ENCODE measurements at regions not wholly inside any gene's neighbourhood (a gene's known extent, or its start where the extent isn't known, plus 50 kb on each side); places are given as distances from the start of the nearest gene placed in this dataset.

GRCh38 chr21:22399681-22400514, 1401.7 kb downstream of the NCAM2 start:
- DNase-seq (ENCODE audit: low spot score), result no peak

- DNase-seq (ENCODE audit: low spot score), result no peak
These were observed 1411.4 kb downstream of the NCAM2 start for GRCh38 chr21:22409571-22409970.

GRCh38 chr21:22416555-22416954, 1418.3 kb downstream of the NCAM2 start:
- no peak for DNase-seq (ENCODE audit: low spot score)

DNA sequence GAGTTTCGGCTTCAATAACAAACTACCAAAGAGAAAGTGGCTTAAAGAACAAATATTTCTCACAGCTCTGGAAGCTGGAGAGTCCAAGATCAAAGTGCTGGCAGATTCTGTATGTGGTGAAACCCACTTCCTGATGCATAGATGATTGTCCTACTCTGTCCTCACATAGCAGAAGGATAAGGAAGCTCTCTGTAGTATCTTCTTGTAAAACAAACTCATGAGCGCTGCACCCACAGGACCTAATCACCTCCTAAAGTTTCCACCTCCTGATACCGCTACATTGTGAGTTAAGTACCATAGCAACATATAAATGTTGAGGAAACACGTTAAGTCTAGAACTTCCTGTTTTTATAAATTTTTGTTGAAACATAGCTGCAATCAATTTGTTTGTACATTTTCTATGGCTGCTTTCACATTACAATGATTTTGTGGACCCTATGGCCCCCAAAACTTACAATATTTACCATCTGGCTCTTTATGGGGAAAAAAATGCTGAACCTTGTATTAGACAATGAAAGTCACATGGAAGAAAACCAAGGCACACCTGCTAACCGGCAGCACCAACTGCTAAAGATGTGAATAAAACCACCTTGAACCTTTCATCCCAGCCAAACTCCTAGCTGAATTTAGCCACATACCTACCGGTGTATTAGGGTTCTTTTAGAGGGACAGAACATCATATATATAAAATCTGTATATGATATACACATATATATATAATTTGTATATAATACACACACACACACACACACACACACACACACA, 1423.4 kb downstream of the NCAM2 start:
- peak; percentile 51 for DNase-seq (ENCODE audit: low spot score)

DNA sequence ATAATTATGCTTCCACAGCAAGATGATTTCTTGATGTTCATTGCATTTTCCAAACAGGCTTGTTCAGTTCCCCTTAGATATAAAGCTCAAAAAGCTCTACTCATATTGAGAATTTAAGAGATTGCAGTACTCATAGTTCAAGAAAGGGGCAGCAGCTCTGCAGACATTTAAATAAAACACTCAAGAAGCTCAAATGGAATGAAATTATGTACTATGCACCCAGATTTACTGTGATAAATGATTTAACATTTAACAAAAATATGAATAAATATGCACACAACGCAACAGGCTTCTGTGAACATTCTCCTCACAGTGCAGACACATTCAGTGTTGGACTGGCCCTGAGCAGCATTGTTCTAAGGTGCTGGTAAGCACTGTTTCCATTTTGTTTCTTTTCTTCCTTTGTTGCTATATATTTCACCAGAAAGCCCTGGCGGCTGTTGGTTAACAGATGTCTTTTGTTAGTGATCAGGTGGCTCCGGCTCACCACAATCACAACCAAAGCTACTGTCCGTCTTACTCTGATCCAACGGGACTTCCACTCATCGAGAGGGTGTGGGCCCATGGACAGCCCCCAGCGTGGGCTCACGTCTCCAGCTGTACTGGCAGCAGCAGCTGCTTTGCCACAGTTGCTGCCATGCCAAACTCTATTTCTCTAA, 1440.3 kb downstream of the NCAM2 start:
- peak; percentile 64 for DNase-seq (ENCODE audit: low spot score)

GRCh38 chr21:22444990-22445389, 1446.8 kb downstream of the NCAM2 start:
- no peak for DNase-seq (ENCODE audit: low spot score)

- no peak for DNase-seq (ENCODE audit: low spot score)
These were observed 1452.3 kb downstream of the NCAM2 start for GRCh38 chr21:22450507-22450906.

DNA sequence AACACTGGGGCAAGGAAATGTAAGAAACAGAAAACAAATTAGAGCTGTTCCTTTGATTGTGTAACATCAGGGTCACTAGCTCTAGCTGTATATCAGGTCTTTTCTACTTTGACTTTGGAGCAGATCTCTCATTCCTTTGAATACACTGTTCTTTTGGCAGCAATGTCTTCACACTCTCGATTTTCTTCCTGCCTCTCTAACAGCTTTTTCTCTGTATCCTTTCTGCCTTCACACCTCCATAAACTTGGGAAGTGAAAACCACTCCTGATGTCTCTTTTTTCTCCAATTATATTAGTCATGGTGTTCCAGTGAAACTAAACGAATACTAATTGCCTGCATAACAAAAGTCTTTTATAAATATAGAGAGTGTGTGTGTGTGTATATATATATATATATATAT, 1458.0 kb downstream of the NCAM2 start:
- DNase-seq (ENCODE audit: low spot score), result no peak

DNA sequence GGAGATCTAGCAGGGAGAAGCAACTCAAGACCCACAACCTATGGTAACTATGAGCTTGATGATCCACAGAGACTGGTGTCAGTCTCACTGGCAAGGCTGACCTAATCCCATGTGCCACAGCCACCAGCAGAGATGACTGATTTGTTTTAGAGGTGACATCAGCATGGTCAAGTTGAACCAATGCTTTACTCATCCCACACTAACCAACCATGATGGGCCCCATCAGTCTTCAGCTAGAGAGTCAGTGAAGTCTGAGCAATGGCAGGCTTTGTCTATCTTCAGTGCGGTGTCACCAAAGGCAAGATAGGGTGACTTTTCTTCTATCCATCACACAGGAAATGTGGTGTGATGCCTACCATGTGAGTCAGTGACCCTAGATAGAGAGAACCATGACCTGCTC, 1470.7 kb downstream of the NCAM2 start:
- no peak for DNase-seq (ENCODE audit: low spot score)

- no peak for DNase-seq (ENCODE audit: low spot score)
These were observed 1476.2 kb downstream of the NCAM2 start for GRCh38 chr21:22474403-22474802.

DNA sequence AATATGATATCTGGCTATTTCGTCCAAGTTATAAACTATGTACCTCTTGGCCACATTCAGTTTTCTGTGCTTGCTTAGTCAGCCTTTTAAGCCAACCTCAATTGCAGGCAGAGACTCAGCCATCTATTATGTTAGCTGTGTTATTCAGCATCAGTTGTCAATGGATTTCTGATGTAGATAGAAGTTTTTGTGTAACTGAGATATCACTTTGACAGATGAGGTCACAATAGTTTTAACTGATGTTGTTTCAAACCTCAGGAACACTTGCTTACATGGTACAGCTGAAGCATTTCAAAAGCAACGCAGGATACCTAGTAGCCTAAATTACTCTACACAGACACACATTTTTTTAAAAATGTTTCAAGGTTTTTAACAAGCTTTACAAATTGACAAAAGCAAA, 1478.0 kb downstream of the NCAM2 start:
- no peak for DNase-seq (ENCODE audit: low spot score)

DNA sequence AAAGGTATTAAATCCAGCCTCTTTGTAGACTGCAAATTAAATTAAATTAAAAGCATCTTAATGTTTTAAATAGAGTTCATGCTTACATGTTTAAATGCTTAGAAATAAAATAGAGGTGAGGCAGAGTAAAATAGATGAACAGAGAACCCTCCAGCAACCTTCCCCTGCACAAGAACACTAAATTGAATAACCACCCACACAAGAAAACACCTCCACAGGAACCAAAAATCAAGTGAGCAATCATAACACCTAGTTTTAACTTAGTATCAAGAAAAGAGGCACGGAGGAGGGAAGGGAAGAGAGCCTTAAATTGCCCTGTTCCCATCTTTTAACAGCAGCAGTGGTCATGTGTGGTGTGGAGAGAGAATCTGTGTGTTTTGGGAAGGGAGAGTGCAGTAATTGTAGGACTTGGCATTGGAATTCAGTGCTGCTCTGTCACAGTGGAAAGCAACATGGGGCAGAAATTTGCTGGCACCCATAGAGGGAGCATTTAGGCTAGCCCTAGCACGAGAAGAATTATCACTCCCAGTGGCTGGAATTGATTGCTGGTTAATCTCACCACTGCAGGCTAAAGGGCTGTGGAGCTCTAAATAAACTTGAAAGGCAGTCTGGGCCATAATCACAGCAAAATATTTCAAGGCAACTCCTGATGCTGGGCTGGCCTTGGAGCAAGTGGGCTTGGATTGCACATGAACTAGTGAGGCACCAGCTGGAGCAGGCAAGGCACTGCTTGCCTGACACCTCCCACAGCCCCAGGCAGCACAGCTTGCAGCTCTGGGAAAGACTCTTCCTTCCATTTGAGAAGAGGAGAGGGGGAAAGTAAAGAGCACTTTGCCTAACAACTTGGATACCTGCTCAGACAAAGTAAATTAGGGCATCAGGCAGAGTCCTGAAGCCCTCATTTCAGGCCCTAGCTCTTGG, 1478.8 kb downstream of the NCAM2 start:
- DNase-seq (ENCODE audit: low spot score), result no peak

DNA sequence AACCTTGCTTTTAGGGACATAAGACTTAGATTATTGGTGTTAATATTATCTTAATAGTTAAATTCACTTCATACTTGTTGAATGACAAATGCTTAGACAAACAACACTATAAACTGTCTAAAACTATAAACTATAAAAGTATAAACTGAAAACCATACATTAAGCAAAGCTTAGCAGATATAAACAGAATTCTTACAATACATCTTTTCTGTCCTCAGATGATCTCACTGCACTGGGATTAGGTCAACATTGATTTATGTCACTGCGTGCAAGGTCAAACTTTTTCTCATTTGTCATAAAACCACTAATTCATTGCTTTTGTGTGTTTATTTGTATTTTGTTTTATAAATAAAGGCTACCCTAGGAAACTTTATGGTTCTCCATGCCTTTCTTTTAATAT, 1491.8 kb downstream of the NCAM2 start:
- DNase-seq (ENCODE audit: low spot score), result no peak

DNA sequence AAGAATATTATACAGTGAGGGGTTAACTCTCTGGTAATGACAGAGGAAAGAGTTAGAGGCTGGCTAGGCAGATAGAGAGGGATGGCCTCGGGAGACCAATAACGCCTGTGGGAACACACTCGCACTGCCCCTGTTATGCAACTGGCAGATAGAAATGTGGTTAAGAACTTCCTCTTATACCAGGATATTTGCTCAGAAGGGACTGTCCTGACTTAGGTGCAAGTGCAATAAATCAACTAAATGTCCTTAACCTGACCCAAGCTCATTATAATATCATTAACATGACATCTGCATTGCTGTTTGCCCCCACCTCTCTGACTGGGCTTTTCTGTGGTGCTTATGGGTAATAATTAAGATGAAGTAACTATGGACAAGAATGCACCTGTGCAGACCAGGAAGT, 1518.0 kb downstream of the NCAM2 start:
- DNase-seq (ENCODE audit: low spot score), result peak; percentile 66

DNA sequence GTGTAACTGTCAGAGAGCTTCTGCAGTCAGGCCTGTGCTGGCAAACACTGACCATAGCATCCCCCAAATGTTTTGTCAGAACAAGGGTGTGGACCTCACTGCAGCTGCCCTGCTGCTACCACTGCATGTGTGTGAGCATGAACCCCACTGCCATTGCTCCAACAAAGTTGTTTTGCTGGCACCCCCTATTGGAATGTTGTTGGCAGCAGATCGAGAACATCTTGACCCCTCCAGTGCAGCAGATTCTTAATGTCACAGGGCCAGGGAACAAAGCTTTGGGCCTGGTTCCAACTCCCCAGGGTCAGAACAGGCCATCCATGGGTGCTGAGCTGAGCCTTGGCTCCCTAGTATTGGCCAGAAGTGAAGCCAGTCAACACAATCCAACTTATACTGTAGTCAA, 1537.4 kb downstream of the NCAM2 start:
- DNase-seq (ENCODE audit: low spot score), result no peak

DNA sequence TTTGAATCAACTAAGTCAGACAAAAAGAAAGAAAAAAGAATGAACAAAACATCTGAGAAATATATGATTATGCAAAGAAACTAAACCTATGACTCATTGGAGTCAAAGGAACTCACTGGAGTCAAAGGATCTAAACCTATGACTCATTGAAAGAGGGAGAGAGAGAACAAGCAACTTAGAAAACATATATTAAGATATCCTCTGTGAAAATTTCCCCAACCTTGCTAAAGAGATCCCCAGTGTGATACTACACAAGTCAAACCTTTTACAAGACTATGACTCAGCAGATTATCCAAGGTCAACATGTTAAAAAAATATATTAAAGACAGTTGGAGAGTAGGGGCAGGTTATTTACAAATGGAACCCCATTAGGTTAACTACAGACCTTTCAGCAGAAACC, 1538.3 kb downstream of the NCAM2 start:
- DNase-seq (ENCODE audit: low spot score), result no peak

- DNase-seq (ENCODE audit: low spot score), result no peak
These were observed 1546.5 kb downstream of the NCAM2 start for GRCh38 chr21:22544747-22545146.

DNA sequence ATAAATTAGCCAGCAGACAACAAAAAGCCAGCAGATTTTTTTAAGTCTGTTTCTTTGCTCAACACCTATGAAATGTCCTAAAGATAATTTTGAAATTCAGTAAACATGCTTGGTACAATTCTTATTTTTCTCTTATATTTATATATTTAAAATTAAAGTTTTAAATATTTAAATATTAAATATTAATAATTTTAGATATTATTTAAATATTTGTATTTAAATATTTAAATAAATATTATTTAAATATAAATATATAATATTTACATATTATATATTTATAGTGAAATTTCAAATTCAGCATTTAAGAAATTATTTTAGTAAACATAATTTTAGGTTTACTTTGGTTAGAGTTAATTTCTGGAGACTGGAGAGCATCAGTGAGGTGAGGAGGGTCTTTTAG, 1554.2 kb downstream of the NCAM2 start:
- DNase-seq (ENCODE audit: low spot score), result no peak

DNA sequence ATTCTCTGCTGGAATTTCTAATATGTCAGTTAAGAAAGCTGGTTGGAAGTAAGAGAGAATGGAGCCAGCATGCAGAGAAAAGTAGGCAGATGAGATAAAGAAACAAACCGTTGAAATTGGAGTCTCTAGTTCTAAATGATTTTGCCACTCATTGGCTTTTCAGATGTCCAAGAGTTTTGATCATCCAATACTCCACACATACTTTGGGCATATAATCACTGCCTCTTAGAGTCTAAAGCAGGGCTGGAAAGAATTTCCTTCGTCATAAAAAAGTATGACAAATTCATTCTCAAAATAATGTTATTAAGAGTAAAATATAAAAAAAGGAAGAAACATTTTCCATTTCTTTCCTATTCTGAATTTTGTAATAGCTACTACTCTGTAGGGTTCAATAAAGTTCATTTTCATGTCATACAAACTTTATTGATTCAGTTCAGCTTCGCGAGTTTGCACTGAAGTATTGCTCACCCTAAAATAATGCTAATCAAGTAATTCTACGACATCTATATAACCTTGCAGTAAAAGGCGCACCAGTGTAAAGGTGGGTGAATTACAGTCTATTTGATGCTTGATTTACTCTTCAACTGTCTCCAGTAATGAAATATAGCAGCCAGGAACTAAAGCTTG, 1556.6 kb downstream of the NCAM2 start:
- DNase-seq (ENCODE audit: low spot score), result no peak

DNA sequence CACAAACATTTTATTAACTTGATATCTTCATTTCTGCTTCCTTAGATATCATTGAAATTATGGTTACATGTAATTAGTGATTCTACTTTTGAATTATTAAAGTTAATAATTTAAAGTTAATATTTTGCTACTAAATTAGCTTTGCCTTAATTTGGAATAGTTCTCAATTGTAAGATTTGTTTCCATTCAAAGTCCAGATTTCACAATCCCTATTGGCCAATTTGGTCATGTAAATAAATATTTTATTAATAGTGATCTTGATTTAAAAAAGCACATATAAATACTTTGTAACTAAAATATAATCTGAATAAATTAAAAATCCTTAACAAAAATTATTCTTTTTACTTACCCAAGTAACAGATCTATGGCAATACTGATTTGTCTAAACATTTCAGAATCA, 1558.6 kb downstream of the NCAM2 start:
- DNase-seq (ENCODE audit: low spot score), result no peak

DNA sequence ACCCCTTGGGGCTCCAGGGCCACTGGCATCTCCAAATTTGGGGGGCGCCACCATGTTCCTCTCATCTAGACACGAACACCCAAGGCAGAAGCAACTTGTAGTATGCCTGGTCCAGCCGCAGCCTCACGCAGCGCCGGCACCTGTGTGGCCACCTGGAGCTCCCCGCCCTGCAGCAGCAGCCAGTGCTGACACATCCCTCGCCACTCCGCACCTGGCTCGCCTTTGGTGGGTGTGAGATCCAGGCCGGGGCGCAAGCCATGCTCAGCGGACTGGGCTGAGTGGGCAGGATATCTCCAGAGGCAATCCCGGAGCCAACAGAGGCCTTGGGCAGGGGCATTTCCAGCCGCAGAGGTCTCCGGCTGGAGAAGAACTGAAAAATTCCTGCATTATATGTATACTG, 1563.7 kb downstream of the NCAM2 start:
- DNase-seq (ENCODE audit: low spot score), result no peak

All from NAMALWA (cell line).